Mesothelial cell of epicardium (in vitro differentiated cells): ENCODE measurements at regions not wholly inside any gene's neighbourhood (a gene's known extent, or its start where the extent isn't known, plus 50 kb on each side); places are given as distances from the start of the nearest gene placed in this dataset.
"Not testable (repeated sequence)": the region's sequence is repeated elsewhere in the genome, so short reads cannot be mapped to it uniquely, and the experiment has no call there.

Source experiments
- DNase-seq, 2 experiments: peaks; one replicate each; pipeline ENCODE4 v3.0.0; 2021; ENCODE audit warnings: low spot score in 2 of 2; ENCODE audit not compliant: unreplicated experiment in 2 of 2
- H3K27ac Mint-ChIP-seq: 2 replicates; pipeline ENCODE4 v1.8.0; 2021; ENCODE audit warnings: mixed read lengths
- H3K27me3 Mint-ChIP-seq: 2 replicates; pipeline ENCODE4 v1.8.0; 2021; ENCODE audit warnings: low read depth, mixed read lengths
- H3K36me3 Mint-ChIP-seq: 2 replicates; pipeline ENCODE4 v1.8.0; 2021; ENCODE audit warnings: mixed read lengths
- H3K4me1 Mint-ChIP-seq: 2 replicates; pipeline ENCODE4 v1.8.0; 2021; ENCODE audit warnings: mixed read lengths
- H3K4me3 Mint-ChIP-seq: 2 replicates; pipeline ENCODE4 v1.8.0; 2021; ENCODE audit warnings: mild to moderate bottlenecking, moderate library complexity, mixed read lengths
- H3K9me3 Mint-ChIP-seq: 2 replicates; pipeline ENCODE4 v1.8.0; 2021; ENCODE audit warnings: mixed read lengths
- TF ChIP-seq, protein P1 (sequence below): fragments of 200-600 bp; sonication (generic); IDR thresholded peaks from one replicate; pipeline ENCODE4 v1.5.0; 2021; ENCODE audit warnings: antibody characterized with exemption; ENCODE audit not compliant: unreplicated experiment

DNA sequence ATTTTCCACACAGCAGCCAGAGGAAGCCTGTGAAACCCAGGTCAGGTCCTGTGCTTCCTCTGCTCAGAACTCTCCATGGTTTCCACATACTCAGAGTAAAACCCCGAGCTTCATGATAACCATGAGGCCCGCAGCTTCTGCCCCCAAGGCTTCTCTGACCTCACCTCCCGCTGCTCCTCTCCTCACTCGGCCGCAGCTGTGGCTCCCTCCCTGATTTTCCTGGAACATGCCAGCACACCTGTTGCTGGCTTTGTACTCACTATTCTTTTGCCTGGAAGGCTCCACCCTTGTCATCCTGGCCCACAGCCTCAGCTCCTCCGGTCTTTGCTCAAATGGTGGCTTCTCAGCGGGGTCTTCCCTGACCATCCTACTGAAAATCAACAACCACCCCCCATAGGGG, 341.7 kb downstream of the PREX1 start:
- peaks cover 1% of the 10 kb centered on the region for H3K27me3 Mint-ChIP-seq
- H3K36me3 Mint-ChIP-seq = no peaks in the 10 kb centered on the region
- TF ChIP-seq, protein P1, sequence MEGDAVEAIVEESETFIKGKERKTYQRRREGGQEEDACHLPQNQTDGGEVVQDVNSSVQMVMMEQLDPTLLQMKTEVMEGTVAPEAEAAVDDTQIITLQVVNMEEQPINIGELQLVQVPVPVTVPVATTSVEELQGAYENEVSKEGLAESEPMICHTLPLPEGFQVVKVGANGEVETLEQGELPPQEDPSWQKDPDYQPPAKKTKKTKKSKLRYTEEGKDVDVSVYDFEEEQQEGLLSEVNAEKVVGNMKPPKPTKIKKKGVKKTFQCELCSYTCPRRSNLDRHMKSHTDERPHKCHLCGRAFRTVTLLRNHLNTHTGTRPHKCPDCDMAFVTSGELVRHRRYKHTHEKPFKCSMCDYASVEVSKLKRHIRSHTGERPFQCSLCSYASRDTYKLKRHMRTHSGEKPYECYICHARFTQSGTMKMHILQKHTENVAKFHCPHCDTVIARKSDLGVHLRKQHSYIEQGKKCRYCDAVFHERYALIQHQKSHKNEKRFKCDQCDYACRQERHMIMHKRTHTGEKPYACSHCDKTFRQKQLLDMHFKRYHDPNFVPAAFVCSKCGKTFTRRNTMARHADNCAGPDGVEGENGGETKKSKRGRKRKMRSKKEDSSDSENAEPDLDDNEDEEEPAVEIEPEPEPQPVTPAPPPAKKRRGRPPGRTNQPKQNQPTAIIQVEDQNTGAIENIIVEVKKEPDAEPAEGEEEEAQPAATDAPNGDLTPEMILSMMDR = no peak
- H3K9me3 Mint-ChIP-seq = no peaks in the 10 kb centered on the region
- no peak overlapping the region for H3K27ac Mint-ChIP-seq
- no peak for DNase-seq
- H3K4me1 Mint-ChIP-seq = peaks cover 13% of the 10 kb centered on the region
- H3K4me3 Mint-ChIP-seq = no peak overlapping the region

- H3K4me1 Mint-ChIP-seq = peaks cover 13% of the 10 kb centered on the region
Observed at GRCh38 chr20:48485153-48485552, 342.6 kb downstream of the PREX1 start.

GRCh38 chr20:48483334-48484066, 344.3 kb downstream of the PREX1 start:
- no peak overlapping the region for H3K4me3 Mint-ChIP-seq
- no peaks in the 10 kb centered on the region for H3K9me3 Mint-ChIP-seq
- TF ChIP-seq, protein P1 = no peak

More at GRCh38 chr20:48485153-48485552, 342.6 kb downstream of the PREX1 start:
- not testable (repeated sequence) for H3K4me3 Mint-ChIP-seq, H3K9me3 Mint-ChIP-seq, H3K36me3 Mint-ChIP-seq, H3K27me3 Mint-ChIP-seq, H3K27ac Mint-ChIP-seq, DNase-seq

DNA sequence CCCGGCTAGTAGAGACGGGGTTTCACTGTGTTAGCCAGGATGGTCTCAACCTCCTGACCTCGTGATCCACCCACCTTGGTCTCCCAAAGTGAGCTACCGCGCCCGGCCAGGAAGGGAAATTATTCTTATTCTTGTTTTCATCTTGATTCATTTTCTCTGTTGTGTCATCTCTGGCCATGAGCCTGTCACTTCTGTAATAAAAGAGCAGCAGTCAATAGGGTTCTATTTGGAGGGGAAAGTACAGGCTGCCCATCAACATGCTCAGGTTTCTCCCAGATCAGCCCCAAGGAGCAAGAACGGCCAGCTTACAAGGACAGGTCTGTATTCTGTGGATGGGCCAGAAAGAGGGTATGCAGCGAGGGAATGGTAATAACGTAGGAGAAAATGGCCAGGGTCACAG, 345.0 kb downstream of the PREX1 start:
- no peak overlapping the region for H3K27ac Mint-ChIP-seq
- peaks cover 11% of the 10 kb centered on the region for H3K27me3 Mint-ChIP-seq
- H3K4me1 Mint-ChIP-seq = peaks cover 13% of the 10 kb centered on the region
- TF ChIP-seq, protein P1 = no peak
- no peaks in the 10 kb centered on the region for H3K9me3 Mint-ChIP-seq
- no peaks in the 10 kb centered on the region for H3K36me3 Mint-ChIP-seq
- DNase-seq = no peak
- H3K4me3 Mint-ChIP-seq = no peak overlapping the region

More at GRCh38 chr20:48483334-48484066, 344.3 kb downstream of the PREX1 start:
- DNase-seq = no peak
- no peaks in the 10 kb centered on the region for H3K36me3 Mint-ChIP-seq
- peaks cover 11% of the 10 kb centered on the region for H3K27me3 Mint-ChIP-seq
- H3K4me1 Mint-ChIP-seq = peaks cover 13% of the 10 kb centered on the region
- H3K27ac Mint-ChIP-seq = no peak overlapping the region

DNA sequence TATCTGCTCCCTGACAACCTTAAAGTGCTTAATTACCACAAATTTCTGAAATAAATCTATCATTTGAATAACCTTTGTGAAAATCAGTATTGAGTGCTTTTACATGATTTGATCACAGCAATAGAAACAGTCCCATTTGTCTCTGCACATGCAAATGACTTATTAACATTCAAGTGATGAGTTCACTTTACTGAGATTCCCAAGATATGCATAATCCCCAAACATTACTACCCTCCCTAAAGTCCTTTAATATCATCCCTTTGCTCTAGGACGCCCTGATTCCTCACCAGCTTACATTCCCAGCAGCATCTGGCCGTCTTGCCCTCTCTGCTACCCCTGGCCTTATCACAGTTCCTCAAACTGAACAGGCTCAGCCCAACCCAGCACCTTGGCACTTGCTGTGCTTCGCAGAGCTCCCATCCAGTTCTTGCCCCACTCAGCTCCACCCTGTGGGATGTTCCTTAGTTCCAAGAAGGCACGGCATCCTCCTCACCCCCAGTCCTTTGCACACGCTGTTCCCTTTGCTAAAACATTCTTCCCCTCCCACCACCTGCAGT, 347.5 kb downstream of the PREX1 start:
- Mint-ChIP-seq H3K9me3 (no peaks in the 10 kb centered on the region), H3K4me3 (no peak overlapping the region), H3K27ac (no peak overlapping the region), H3K4me1 (no peaks in the 10 kb centered on the region), H3K27me3 (peaks cover 24% of the 10 kb centered on the region), H3K36me3 (no peaks in the 10 kb centered on the region)
- no peak for DNase-seq
- TF ChIP-seq, protein P1 = no peak

- Mint-ChIP-seq H3K27ac (no peak overlapping the region), H3K4me3 (no peak overlapping the region), H3K36me3 (no peaks in the 10 kb centered on the region), H3K27me3 (peaks cover 24% of the 10 kb centered on the region), H3K4me1 (no peaks in the 10 kb centered on the region), H3K9me3 (no peaks in the 10 kb centered on the region)
- DNase-seq = no peak
- TF ChIP-seq, protein P1 = no peak
Observed at GRCh38 chr20:48478806-48479585, 348.8 kb downstream of the PREX1 start.
